GM21528 (cell line): ENCODE measurements at regions not wholly inside any gene's neighbourhood (a gene's known extent, or its start where the extent isn't known, plus 50 kb on each side); places are given as distances from the start of the nearest gene placed in this dataset.
"Not testable (repeated sequence)": the region's sequence is repeated elsewhere in the genome, so short reads cannot be mapped to it uniquely, and the experiment has no call there.

Experiments used
- ATAC-seq: cut with Tn5 transposase; IDR thresholded peaks from one replicate; pipeline ENCODE4 v1.9.1; 2021; ENCODE audit warnings: mild to moderate bottlenecking, moderate library complexity; ENCODE audit not compliant: unreplicated experiment, low FRiP score

- ATAC-seq: no peak
Observed at GRCh38 chr2:61679096-61679495, 140.9 kb upstream of the XPO1 start.

- no peak for ATAC-seq
Observed at GRCh38 chr2:61677942-61678341, 139.8 kb upstream of the XPO1 start.

- no peak for ATAC-seq
Observed at GRCh38 chr2:61677306-61677705, 139.2 kb upstream of the XPO1 start.

- ATAC-seq: no peak
Observed at GRCh38 chr2:61675204-61675603, 137.0 kb upstream of the XPO1 start.

- no peak for ATAC-seq
Observed at GRCh38 chr2:61671561-61672315, 133.6 kb upstream of the XPO1 start.

- ATAC-seq: peak; percentile 65
Observed at GRCh38 chr2:61670591-61671501, 132.7 kb upstream of the XPO1 start.

GRCh38 chr2:61664190-61664589 is 126.0 kb upstream of the XPO1 start:
- ATAC-seq: no peak

GRCh38 chr2:61662990-61663389 is 124.8 kb upstream of the XPO1 start:
- no peak for ATAC-seq

GRCh38 chr2:61660511-61661388 is 122.6 kb upstream of the XPO1 start:
- no peak for ATAC-seq

GRCh38 chr2:61658841-61659780 is 121.0 kb upstream of the XPO1 start:
- ATAC-seq: no peak

GRCh38 chr2:61649946-61650345 is 111.8 kb upstream of the XPO1 start:
- not testable (repeated sequence) for ATAC-seq

- no peak for ATAC-seq
Observed at GRCh38 chr2:61649021-61649420, 110.9 kb upstream of the XPO1 start.

- no peak for ATAC-seq
Observed at GRCh38 chr2:61647044-61647443, 108.9 kb upstream of the XPO1 start.

GRCh38 chr2:61645911-61646310 is 107.8 kb upstream of the XPO1 start:
- no peak for ATAC-seq

- not testable (repeated sequence) for ATAC-seq
Observed at GRCh38 chr2:61643153-61643552, 105.0 kb upstream of the XPO1 start.

- no peak for ATAC-seq
Observed at GRCh38 chr2:61640406-61640805, 102.2 kb upstream of the XPO1 start.

- no peak for ATAC-seq
Observed at GRCh38 chr2:61639721-61640120, 101.6 kb upstream of the XPO1 start.

- ATAC-seq: no peak
Observed at GRCh38 chr2:61636686-61637085, 98.5 kb upstream of the XPO1 start.

GRCh38 chr2:61634512-61634911 is 96.4 kb upstream of the XPO1 start:
- ATAC-seq: no peak

- ATAC-seq: no peak
Observed at GRCh38 chr2:61633250-61633649, 95.1 kb upstream of the XPO1 start.
